ENCODE measurements at regions not wholly inside any gene's neighbourhood (a gene's known extent, or its start where the extent isn't known, plus 50 kb on each side); places are given as distances from the start of the nearest gene placed in this dataset.

- RAD21 ChIA-PET (ENCODE audit: low non-redundant PET in 1 of 2, low total read pairs in 2 of 2, uncharacterized antibody in 2 of 2, unreplicated experiment in 2 of 2), result no interaction called here
- no TSS peak for BruUV-seq (replicated peaks)
- CTCF ChIA-PET, result no interaction called here
- Histone ChIP-seq H3K4me2 (ENCODE audit: low read length) (no peak overlapping the region), H3K36me3 (ENCODE audit: control insufficient read depth in 1 of 2, insufficient read depth in 2 of 2, low read length in 2 of 2) (no peaks in the 10 kb centered on the region), H3K27me3 (ENCODE audit: insufficient read depth, low read length) (no peaks in the 10 kb centered on the region), H3K9me3 (ENCODE audit: control insufficient read depth in 1 of 2, insufficient read depth in 1 of 2, low read depth in 1 of 2, low read length in 2 of 2) (peaks cover 0 to 9% of the 10 kb centered on the region in 2 experiments; a peak in 2 of 4 replicates), H4K20me1 (ENCODE audit: insufficient read depth) (no peaks in the 10 kb centered on the region), H3K4me3 (replicated peaks in 1 of 2; ENCODE audit: low read depth in 1 of 2, low read length in 2 of 2) (no peak overlapping the region), H3K9ac (ENCODE audit: low read length) (no peak overlapping the region), H3K27ac (ENCODE audit: low read depth, low read length) (no peak overlapping the region), H3K9me2 (ENCODE audit: insufficient read depth) (no peaks in the 10 kb centered on the region), H3K4me1 (ENCODE audit: control insufficient read depth in 1 of 2, insufficient read depth in 2 of 2, low read length in 2 of 2) (no peaks in the 10 kb centered on the region), H2AFZ (ENCODE audit: low read depth, low read length, poor library complexity, severe bottlenecking) (no peak overlapping the region), H3K79me2 (ENCODE audit: insufficient read depth, low read length) (no peaks in the 10 kb centered on the region)
- DNase-seq (ENCODE audit: low read depth, low spot score), result no peak
- POLR2A ChIA-PET, result no interaction called here
- TF ChIP-seq CTCF (IDR thresholded peaks at IDR 0.05 in 2 of 3, conservative IDR thresholded peaks at IDR 0.05 in 1 of 3; ENCODE audit: borderline replicate concordance in 1 of 3, insufficient read depth in 1 of 3, low read depth in 2 of 3, low read length in 2 of 3) (peak in 2 of 3 experiments; percentile 16 to 17; a peak in 1 of 6 replicates), EGR1 (IDR thresholded peaks at IDR 0.05; ENCODE audit: low read depth) (no peak), TCF7L2 (IDR thresholded peaks at IDR 0.05; ENCODE audit: borderline replicate concordance, extremely low read depth, insufficient read depth, insufficient read length) (no peak), ZBTB33 (IDR thresholded peaks at IDR 0.05; ENCODE audit: extremely low read depth, insufficient replicate concordance, low read length) (no peak), POLR2AphosphoS5 (IDR thresholded peaks at IDR 0.05; ENCODE audit: low read depth, low read length) (no peak), JUND (IDR thresholded peaks at IDR 0.05) (no peak), SP1 (IDR thresholded peaks at IDR 0.05; ENCODE audit: low read depth) (no peak)
- intact Hi-C loops (cut with micrococcal nuclease), result no loop called here
- no peak for ATAC-seq
These were observed 318.4 kb upstream of the NMUR2 start for GRCh38 chr5:152723482-152723881.
